NT2/D1 (cell line): ENCODE measurements at regions not wholly inside any gene's neighbourhood (a gene's known extent, or its start where the extent isn't known, plus 50 kb on each side); places are given as distances from the start of the nearest gene placed in this dataset.

Source experiments
- SUZ12 ChIP-seq: IDR thresholded peaks from 2 replicates; pipeline ENCODE4 v1.6.1; 2011; ENCODE audit not compliant: insufficient read length, insufficient read depth; ENCODE audit errors: extremely low read depth
- ZNF274 ChIP-seq: IDR thresholded peaks from 2 replicates; pipeline ENCODE4 v1.6.1; 2011; ENCODE audit warnings: mild to moderate bottlenecking, low read depth, low read length

DNA sequence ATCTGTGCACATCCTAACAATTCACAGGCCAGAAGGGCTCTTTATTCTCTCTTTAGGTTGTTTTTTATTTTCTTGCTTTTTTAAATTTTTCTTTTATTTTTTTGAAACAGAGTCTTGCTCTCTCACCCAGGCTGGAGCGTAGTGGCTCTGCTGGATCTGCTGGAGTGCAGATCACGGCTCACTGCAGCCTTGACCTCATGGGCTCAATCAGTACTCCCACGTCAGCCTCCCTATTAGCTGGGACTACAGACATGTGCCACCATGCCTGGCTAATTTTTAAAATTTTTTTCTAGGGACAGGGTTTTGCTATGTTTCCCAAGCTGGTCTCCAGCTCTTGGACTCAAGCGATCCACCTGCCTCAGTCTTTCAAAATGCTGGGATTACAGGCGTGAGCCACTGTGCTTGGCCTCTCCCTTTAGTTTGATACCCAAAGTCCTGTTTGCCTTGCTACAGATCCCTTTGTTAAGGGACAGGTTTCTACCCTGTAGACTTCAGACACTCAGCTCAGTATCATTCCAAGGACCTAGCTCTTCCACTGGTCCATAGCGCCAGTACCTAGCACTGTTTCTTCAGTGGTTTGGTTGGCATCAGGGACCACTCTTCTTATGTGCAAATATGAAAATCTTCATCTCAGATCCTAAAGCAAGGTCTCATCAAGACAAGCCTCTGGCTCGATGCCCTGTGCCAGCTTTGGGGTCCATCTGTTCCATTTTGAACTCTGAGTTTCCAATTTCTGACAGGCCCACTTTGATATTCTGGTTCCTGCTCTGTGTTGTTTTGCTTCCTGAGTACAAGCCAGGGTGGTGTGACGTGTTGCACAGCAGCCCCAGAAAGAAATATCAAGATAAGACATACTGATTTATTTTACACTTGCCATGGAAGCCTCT, 211.7 kb downstream of the FAT3 start:
- TF ChIP-seq ZNF274: no peak
- no peak for TF ChIP-seq SUZ12
